ENCODE measurements at regions not wholly inside any gene's neighbourhood (a gene's known extent, or its start where the extent isn't known, plus 50 kb on each side); places are given as distances from the start of the nearest gene placed in this dataset.

- Mint-ChIP-seq H3K27ac (ENCODE audit: unreplicated experiment) (no peak overlapping the region), H3K4me3 (ENCODE audit: unreplicated experiment) (no peak overlapping the region), H3K4me1 (ENCODE audit: low read depth, unreplicated experiment) (no peaks in the 10 kb centered on the region), H3K27me3 (ENCODE audit: insufficient read depth, unreplicated experiment) (no peaks in the 10 kb centered on the region), H3K36me3 (ENCODE audit: insufficient read depth, unreplicated experiment) (peaks cover 4% of the 10 kb centered on the region), H3K9me3 (ENCODE audit: unreplicated experiment) (no peaks in the 10 kb centered on the region)
- DNase-seq = no peak
- no TSS peak for BruUV-seq (replicated peaks)
- H3K4me1 ChIP-seq = no peaks in the 10 kb centered on the region
- intact Hi-C loops (cut with micrococcal nuclease; ENCODE audit: unreplicated experiment) = no loop called here
- POLR2A ChIA-PET = no interaction called here
- no peak overlapping the region for H3K4me3 ChIP-seq (ENCODE audit: low read depth, low read length)
- no peaks in the 10 kb centered on the region for H3K9me3 ChIP-seq
- TF ChIP-seq CTCF (IDR thresholded peaks at IDR 0.05; ENCODE audit: insufficient read depth in 1 of 2, low read depth in 1 of 2, low read length in 1 of 2, severe bottlenecking in 1 of 2, unreplicated experiment in 1 of 2) = no peak
- no peaks in the 10 kb centered on the region for H3K27me3 ChIP-seq (replicated peaks; ENCODE audit: control insufficient read depth, insufficient read depth, low read length)
- CTCF ChIA-PET = no interaction called here
- H3K36me3 ChIP-seq (ENCODE audit: control insufficient read depth, insufficient read depth, low read length) = no peaks in the 10 kb centered on the region
Observed at GRCh38 chr6:92468066-92468465, 951.3 kb downstream of the EPHA7 start.

- Histone ChIP-seq H3K4me1 (no peaks in the 10 kb centered on the region), H3K4me3 (ENCODE audit: low read depth, low read length) (no peak overlapping the region), H3K36me3 (ENCODE audit: control insufficient read depth, insufficient read depth, low read length) (no peaks in the 10 kb centered on the region), H3K9me3 (no peaks in the 10 kb centered on the region), H3K27me3 (replicated peaks; ENCODE audit: control insufficient read depth, insufficient read depth, low read length) (no peaks in the 10 kb centered on the region)
- Mint-ChIP-seq H3K4me3 (ENCODE audit: unreplicated experiment) (no peak overlapping the region), H3K27me3 (ENCODE audit: insufficient read depth, unreplicated experiment) (no peaks in the 10 kb centered on the region), H3K4me1 (ENCODE audit: low read depth, unreplicated experiment) (no peaks in the 10 kb centered on the region), H3K9me3 (ENCODE audit: unreplicated experiment) (no peaks in the 10 kb centered on the region), H3K27ac (ENCODE audit: unreplicated experiment) (no peak overlapping the region), H3K36me3 (ENCODE audit: insufficient read depth, unreplicated experiment) (peaks cover 4% of the 10 kb centered on the region)
- TF ChIP-seq CTCF (IDR thresholded peaks at IDR 0.05; ENCODE audit: insufficient read depth in 1 of 2, low read depth in 1 of 2, low read length in 1 of 2, severe bottlenecking in 1 of 2, unreplicated experiment in 1 of 2) = no peak
- ChIA-PET POLR2A (no interaction called here), CTCF (no interaction called here)
- intact Hi-C loops (cut with micrococcal nuclease; ENCODE audit: unreplicated experiment) = no loop called here
- DNase-seq = no peak
- no TSS peak for BruUV-seq (replicated peaks)
Observed at GRCh38 chr6:92460133-92460532, 959.2 kb downstream of the EPHA7 start.

- Mint-ChIP-seq H3K36me3 (ENCODE audit: insufficient read depth, unreplicated experiment) (peaks cover 4% of the 10 kb centered on the region), H3K27ac (ENCODE audit: unreplicated experiment) (no peak overlapping the region), H3K4me3 (ENCODE audit: unreplicated experiment) (no peak overlapping the region), H3K27me3 (ENCODE audit: insufficient read depth, unreplicated experiment) (no peaks in the 10 kb centered on the region), H3K4me1 (ENCODE audit: low read depth, unreplicated experiment) (no peaks in the 10 kb centered on the region), H3K9me3 (ENCODE audit: unreplicated experiment) (no peaks in the 10 kb centered on the region)
- no peak for TF ChIP-seq CTCF (IDR thresholded peaks at IDR 0.05; ENCODE audit: insufficient read depth in 1 of 2, low read depth in 1 of 2, low read length in 1 of 2, severe bottlenecking in 1 of 2, unreplicated experiment in 1 of 2)
- ChIA-PET CTCF (no interaction called here), POLR2A (no interaction called here)
- H3K36me3 ChIP-seq (ENCODE audit: control insufficient read depth, insufficient read depth, low read length) = no peaks in the 10 kb centered on the region
- no TSS peak for BruUV-seq (replicated peaks)
- DNase-seq = no peak
- H3K27me3 ChIP-seq (replicated peaks; ENCODE audit: control insufficient read depth, insufficient read depth, low read length) = no peaks in the 10 kb centered on the region
- intact Hi-C loops (cut with micrococcal nuclease; ENCODE audit: unreplicated experiment) = no loop called here
- H3K9me3 ChIP-seq = no peaks in the 10 kb centered on the region
- H3K4me3 ChIP-seq (ENCODE audit: low read depth, low read length) = no peak overlapping the region
- no peaks in the 10 kb centered on the region for H3K4me1 ChIP-seq
Observed at GRCh38 chr6:92459606-92460005, 959.8 kb downstream of the EPHA7 start.

Data from Caco-2 (cell line).